K562 (cell line): ENCODE measurements at regions not wholly inside any gene's neighbourhood (a gene's known extent, or its start where the extent isn't known, plus 50 kb on each side); places are given as distances from the start of the nearest gene placed in this dataset.

Experiments
- ATAC-seq: fragments of 200-7000 bp; cut with Tn5 transposase; 3 replicates; pipeline ENCODE4 v1.9.1; 2020; ENCODE audit warnings: moderate library complexity
- BruUV-seq: library from RNA; stranded (reverse); fragments of 400-500 nt; replicated peaks from 2 replicates; lab custom pipeline; 2021; lab: Mats Ljungman, UMichigan
- CTCF ChIA-PET: fragments of 300-600 bp; formaldehyde crosslinking; extraction: SDS; loops from one replicate; lab custom pipeline; 2021; ENCODE audit warnings: low intra/inter-chr PET ratio; lab: Yijun Ruan, JAX
- POLR2A ChIA-PET: fragments of 300-600, 350-650 bp; sonication (Branson Sonifier 250); formaldehyde crosslinking; extraction: SDS; loops from one replicate; lab custom pipeline; 2021; ENCODE audit warnings: antibody characterized with exemption, inconsistent platforms; lab: Yijun Ruan, JAX
- DNase-seq, 4 experiments: peaks; one replicate each; pipeline versions ENCODE4 v3.0.0 to v3.0.0-alpha.2; 2011 to 2018; ENCODE audit warnings: low spot score in 3 of 4, mixed read lengths in 3 of 4; ENCODE audit errors: extremely low read depth in 1 of 4
- FAIRE-seq: peaks from 2 replicates; lab custom pipeline; 2011; peaks lifted over from hg19 to GRCh38; lab: Jason Lieb, UNC
- H2AFZ ChIP-seq: 2 replicates; pipeline ENCODE4 v1.6.0; 2011; ENCODE audit warnings: low read depth, low read length, control low read depth, inconsistent platforms
- H3K27ac ChIP-seq: fragments of 200-600 bp; 3 replicates; pipeline ENCODE4 v1.8.0; 2011; ENCODE audit warnings: low read depth, mild to moderate bottlenecking, control low read depth, inconsistent platforms, low read length, moderate library complexity, mixed read lengths; ENCODE audit errors: extremely low read depth
- H3K27me3 ChIP-seq, 2 experiments: fragments of 300-600 bp in 1 of 2; 2 replicates in 1 of 2; 3 replicates in 1 of 2; pipeline versions ENCODE4 v1.6.0 to v1.8.0; 2011; ENCODE audit warnings: inconsistent platforms in 2 of 2, low read length in 2 of 2, mild to moderate bottlenecking in 1 of 2, mixed read lengths in 1 of 2, moderate library complexity in 1 of 2; ENCODE audit not compliant: control insufficient read depth in 2 of 2, insufficient read depth in 2 of 2
- H3K36me3 ChIP-seq: fragments of 300-600 bp; 3 replicates; pipeline ENCODE4 v1.8.0; 2011; ENCODE audit warnings: mild to moderate bottlenecking, low read length, inconsistent platforms; ENCODE audit not compliant: control insufficient read depth, insufficient read depth
- H3K4me1 ChIP-seq, 2 experiments: fragments of 200-600 bp in 1 of 2; replicated peaks in 1 of 2; 2 replicates in 1 of 2; 3 replicates in 1 of 2; pipeline versions ENCODE4 v1.5.1 to v1.8.0; 2011; ENCODE audit warnings: inconsistent platforms in 2 of 2, low read length in 2 of 2, mild to moderate bottlenecking in 1 of 2, mixed read lengths in 1 of 2, moderate library complexity in 1 of 2; ENCODE audit not compliant: control insufficient read depth in 2 of 2, insufficient read depth in 2 of 2
- H3K4me2 ChIP-seq: 2 replicates; pipeline ENCODE4 v1.6.1; 2011; ENCODE audit warnings: low read length, control low read depth, inconsistent platforms, mixed read lengths; ENCODE audit not compliant: insufficient read depth
- H3K4me3 ChIP-seq: fragments of 200-600 bp; sonication (generic), shearing (Covaris generic); 2 replicates; pipeline ENCODE4 v1.5.1; 2016; ENCODE audit warnings: control low read depth, inconsistent platforms
- H3K79me2 ChIP-seq: fragments of 200-600 bp; 3 replicates; pipeline ENCODE4 v1.8.0; 2011; ENCODE audit warnings: low read length, inconsistent platforms; ENCODE audit not compliant: control insufficient read depth, insufficient read depth
- H3K9ac ChIP-seq, 2 experiments: 2 replicates each; pipeline versions ENCODE4 v1.6.0 to v1.6.1; 2011; ENCODE audit warnings: low read depth in 2 of 2, low read length in 2 of 2, control low read depth in 1 of 2, inconsistent platforms in 1 of 2, mild to moderate bottlenecking in 1 of 2, mixed read lengths in 1 of 2; ENCODE audit not compliant: insufficient read depth in 1 of 2
- H3K9me1 ChIP-seq: one replicate; pipeline ENCODE4 v1.6.0; 2011; ENCODE audit warnings: inconsistent platforms, mild to moderate bottlenecking, low read length, moderate library complexity; ENCODE audit not compliant: control insufficient read depth, insufficient read depth
- H3K9me3 ChIP-seq: replicated peaks from 2 replicates; pipeline ENCODE4 v1.5.1; 2011; ENCODE audit warnings: low read depth, low read length, inconsistent platforms; ENCODE audit not compliant: control insufficient read depth, insufficient read depth
- H4K20me1 ChIP-seq: replicated peaks from 2 replicates; pipeline ENCODE4 v1.6.1; 2011; ENCODE audit warnings: low read length, inconsistent platforms, mixed read lengths; ENCODE audit not compliant: control insufficient read depth, insufficient read depth
- MGA ChIP-seq: fragments of 450-650 bp; IDR thresholded peaks from 2 replicates; pipeline ENCODE4 v1.6.1; 2016; ENCODE audit warnings: mild to moderate bottlenecking, moderate library complexity
- NR1H2 ChIP-seq: sonication (generic); formaldehyde crosslinking; IDR thresholded peaks from 2 replicates; pipeline ENCODE4 v1.4.0; 2020; ENCODE audit warnings: mild to moderate bottlenecking, missing genetic modification reagents
- SIN3A ChIP-seq, 2 experiments: fragments of 150-350 bp in 1 of 2; IDR thresholded peaks; 2 replicates each; pipeline ENCODE4 v1.6.1; 2011 to 2016; ENCODE audit warnings: borderline replicate concordance in 2 of 2, low read depth in 2 of 2, low read length in 2 of 2, mild to moderate bottlenecking in 2 of 2, moderate library complexity in 2 of 2; ENCODE audit not compliant: control insufficient read depth in 1 of 2
- U2AF1 ChIP-seq: fragments of 200-400 bp; formaldehyde crosslinking; optimal IDR thresholded peaks from 2 replicates; pipeline ENCODE3; 2017; ENCODE audit warnings: mild to moderate bottlenecking, low read depth, low read length, moderate library complexity
- ZFP1 ChIP-seq: fragments of 450-650 bp; formaldehyde crosslinking; IDR thresholded peaks from 2 replicates; pipeline ENCODE4 v1.4.0; 2020; ENCODE audit warnings: mild to moderate bottlenecking, mixed read lengths
- WGBS: fragments of 100-300 bp; shearing (Covaris generic); methylation state at CpG from one replicate; pipeline ENCODE4 v1.1.6; 2016; ENCODE audit warnings: low coverage, mixed read lengths; ENCODE audit not compliant: insufficient coverage; ENCODE audit errors: missing lambda C conversion rate; 5-methylcytosine and 5-hydroxymethylcytosine counted together
- in situ Hi-C: fragments of 300-500 bp; cut with MboI; formaldehyde crosslinking; loops from 4 replicates; pipeline ENCODE4 v1.15.0; 2018; ENCODE audit warnings: inconsistent platforms, mixed read lengths
- intact Hi-C: fragments of 100-400 bp; cut with micrococcal nuclease; formaldehyde crosslinking; loops from 2 replicates; pipeline ENCODE4 v1.14.2; 2022
- TF ChIP-seq, protein P1 (sequence below): fragments of 250-450 bp; sonication (Bioruptor Pico); IDR thresholded peaks from 2 replicates; pipeline ENCODE4 v1.8.0; 2022; ENCODE audit warnings: inconsistent platforms

- POLR2A ChIA-PET: interaction anchor here (0.6 kb wide), 1 partner anchor 157 kb away, joined by 3 read pairs; no protein-coding TSS in a partner anchor
- in situ Hi-C loops: no loop called here
- TF ChIP-seq NR1H2 (CRISPR knock-in tag) (no peak), U2AF1 (no peak), MGA (no peak), ZFP1 (CRISPR knock-in tag) (no peak), SIN3A (IDR thresholded peaks at IDR 0.05; ENCODE audit: borderline replicate concordance in 2 of 2, control insufficient read depth in 1 of 2, low read depth in 2 of 2, low read length in 2 of 2) (no peak)
- TF ChIP-seq, protein P1, sequence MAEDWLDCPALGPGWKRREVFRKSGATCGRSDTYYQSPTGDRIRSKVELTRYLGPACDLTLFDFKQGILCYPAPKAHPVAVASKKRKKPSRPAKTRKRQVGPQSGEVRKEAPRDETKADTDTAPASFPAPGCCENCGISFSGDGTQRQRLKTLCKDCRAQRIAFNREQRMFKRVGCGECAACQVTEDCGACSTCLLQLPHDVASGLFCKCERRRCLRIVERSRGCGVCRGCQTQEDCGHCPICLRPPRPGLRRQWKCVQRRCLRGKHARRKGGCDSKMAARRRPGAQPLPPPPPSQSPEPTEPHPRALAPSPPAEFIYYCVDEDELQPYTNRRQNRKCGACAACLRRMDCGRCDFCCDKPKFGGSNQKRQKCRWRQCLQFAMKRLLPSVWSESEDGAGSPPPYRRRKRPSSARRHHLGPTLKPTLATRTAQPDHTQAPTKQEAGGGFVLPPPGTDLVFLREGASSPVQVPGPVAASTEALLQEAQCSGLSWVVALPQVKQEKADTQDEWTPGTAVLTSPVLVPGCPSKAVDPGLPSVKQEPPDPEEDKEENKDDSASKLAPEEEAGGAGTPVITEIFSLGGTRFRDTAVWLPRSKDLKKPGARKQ (CRISPR knock-in tag): no peak
Measured at GRCh38 chr13:99829593-99830239, 141.9 kb downstream of the ZIC5 start.

More at GRCh38 chr13:99829593-99830239, 141.9 kb downstream of the ZIC5 start:
- no peaks in the 10 kb centered on the region for H3K36me3 ChIP-seq
- ATAC-seq: no peak
- WGBS: 0% methylated on average over 9 of the region's 12 CpGs
- H2AFZ ChIP-seq: no peak overlapping the region
- BruUV-seq: no TSS peak
- FAIRE-seq: no peak
- no peak for DNase-seq
- no peaks in the 10 kb centered on the region for H3K4me1 ChIP-seq
- peaks cover 3% of the 10 kb centered on the region; the same call in 1 of the 2 replicates for H4K20me1 ChIP-seq
- H3K79me2 ChIP-seq: no peaks in the 10 kb centered on the region
- H3K9ac ChIP-seq: no peak overlapping the region
- no peaks in the 10 kb centered on the region for H3K9me3 ChIP-seq
- no peak overlapping the region for H3K4me2 ChIP-seq
- peaks cover 5 to 38% of the 10 kb centered on the region in 2 experiments; a peak in 4 of 5 replicates for H3K27me3 ChIP-seq
- no peak overlapping the region for H3K27ac ChIP-seq
- intact Hi-C loops: no loop called here
- no peaks in the 10 kb centered on the region for H3K9me1 ChIP-seq
- CTCF ChIA-PET: no interaction called here
- no peak overlapping the region for H3K4me3 ChIP-seq
